GM10248 (cell line): ENCODE measurements at regions not wholly inside any gene's neighbourhood (a gene's known extent, or its start where the extent isn't known, plus 50 kb on each side); places are given as distances from the start of the nearest gene placed in this dataset.

Experiments used
- CTCF ChIA-PET: fragments of 300-600 bp; sonication (Branson Sonifier 250); formaldehyde crosslinking; extraction: SDS; loops from one replicate; lab custom pipeline; 2021; ENCODE audit warnings: antibody characterized with exemption; lab: Yijun Ruan, JAX
- POLR2A ChIA-PET: fragments of 350-650 bp; sonication (Branson Sonifier 250); formaldehyde crosslinking; extraction: SDS; loops from one replicate; lab custom pipeline; 2020; ENCODE audit warnings: antibody characterized with exemption; lab: Yijun Ruan, JAX
- DNase-seq: peaks from one replicate; pipeline ENCODE4 v3.0.0; 2012; ENCODE audit errors: extremely low spot score
- CTCF ChIP-seq: IDR thresholded peaks from 2 replicates; pipeline ENCODE4 v1.5.1; 2012; ENCODE audit warnings: mild to moderate bottlenecking, low read depth; ENCODE audit errors: extremely low read depth, missing control alignments, control extremely low read depth

- POLR2A ChIA-PET: no interaction called here
- CTCF ChIA-PET: interaction anchor here (1.2 kb wide), 1 partner anchor 11 kb away, joined by 4 read pairs; no protein-coding TSS in a partner anchor
- DNase-seq: no peak
- no peak for TF ChIP-seq CTCF
These were observed 54.6 kb upstream of the GABRA6 start for GRCh38 chr5:161630948-161631347.

GRCh38 chr5:161625673-161626072, 59.8 kb upstream of the GABRA6 start:
- ChIA-PET CTCF (no interaction called here), POLR2A (no interaction called here)
- no peak for DNase-seq
- TF ChIP-seq CTCF: no peak

GRCh38 chr5:161614342-161614741, 67.8 kb upstream of the GABRB2 start:
- TF ChIP-seq CTCF: no peak
- ChIA-PET CTCF (no interaction called here), POLR2A (no interaction called here)

GRCh38 chr5:161602736-161603135, 56.2 kb upstream of the GABRB2 start:
- no peak for TF ChIP-seq CTCF
- CTCF ChIA-PET: no interaction called here
- DNase-seq: no peak
- POLR2A ChIA-PET: no interaction called here

More at GRCh38 chr5:161614342-161614741, 67.8 kb upstream of the GABRB2 start:
- DNase-seq: no peak

- no peak for TF ChIP-seq CTCF
- ChIA-PET POLR2A (no interaction called here), CTCF (no interaction called here)
- no peak for DNase-seq
These were observed 53.6 kb upstream of the GABRB2 start for GRCh38 chr5:161600156-161600555.

- ChIA-PET CTCF (no interaction called here), POLR2A (no interaction called here)
- no peak for TF ChIP-seq CTCF
- DNase-seq: no peak
These were observed 52.2 kb upstream of the GABRB2 start for GRCh38 chr5:161598686-161599085.
